GM18909 (cell line): ENCODE measurements at regions not wholly inside any gene's neighbourhood (a gene's known extent, or its start where the extent isn't known, plus 50 kb on each side); places are given as distances from the start of the nearest gene placed in this dataset.

Source experiments
- ATAC-seq: cut with Tn5 transposase; IDR thresholded peaks from one replicate; pipeline ENCODE4 v1.9.1; 2021; ENCODE audit warnings: mild to moderate bottlenecking; ENCODE audit not compliant: unreplicated experiment, poor library complexity

DNA sequence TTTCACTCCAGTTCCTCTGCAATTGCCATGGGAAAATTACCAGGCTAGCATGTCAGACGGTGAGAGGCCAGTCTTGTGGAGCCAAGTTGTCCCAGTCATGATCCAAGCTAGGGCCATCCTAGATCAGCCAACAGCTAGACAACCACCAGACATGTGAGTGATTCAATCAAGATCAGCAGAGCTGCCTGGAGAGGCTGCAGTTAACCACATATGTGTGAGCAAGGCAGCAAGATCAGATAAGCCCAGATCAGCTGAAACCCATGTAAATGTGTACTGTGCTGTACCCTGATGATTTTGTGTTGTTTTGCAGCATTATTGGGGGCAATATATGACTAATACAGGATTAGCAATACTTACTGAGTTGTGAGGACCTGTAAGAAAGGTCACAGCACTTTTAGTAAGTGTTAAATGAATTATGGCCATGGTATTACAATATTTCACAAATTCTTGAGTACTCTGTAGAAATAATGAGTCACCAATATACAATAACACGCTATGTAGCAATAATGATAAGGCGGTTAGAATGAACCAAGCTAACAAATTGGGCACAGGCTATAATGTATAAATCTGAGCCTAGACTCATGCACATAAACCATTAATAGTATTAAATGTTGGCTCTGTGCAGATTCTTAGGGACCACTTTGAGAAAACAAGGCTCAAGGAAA, 91.4 kb downstream of the SUDS3 start:
- ATAC-seq = no peak

GRCh38 chr12:118472940-118473339, 96.6 kb downstream of the SUDS3 start:
- no peak for ATAC-seq

DNA sequence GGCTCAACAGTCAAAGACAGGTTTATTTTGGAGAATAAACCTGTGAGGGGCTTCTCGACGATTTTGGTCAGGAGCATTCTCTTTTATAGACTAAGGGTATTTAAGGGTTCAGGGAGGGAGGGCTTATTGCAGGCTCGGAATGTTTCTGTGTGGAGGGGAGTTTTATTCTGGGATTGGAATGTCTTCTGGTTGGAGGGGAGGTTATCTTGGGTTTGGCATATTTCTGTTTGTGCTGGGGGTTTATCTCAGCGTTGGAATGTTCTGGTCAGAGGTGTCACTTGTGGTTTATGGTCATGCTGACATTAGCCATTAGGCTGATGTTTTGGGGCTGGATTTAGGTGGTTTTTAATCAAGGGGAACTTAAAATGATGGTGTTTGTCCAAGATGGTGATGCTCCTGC, 103.9 kb downstream of the SUDS3 start:
- ATAC-seq = no peak

DNA sequence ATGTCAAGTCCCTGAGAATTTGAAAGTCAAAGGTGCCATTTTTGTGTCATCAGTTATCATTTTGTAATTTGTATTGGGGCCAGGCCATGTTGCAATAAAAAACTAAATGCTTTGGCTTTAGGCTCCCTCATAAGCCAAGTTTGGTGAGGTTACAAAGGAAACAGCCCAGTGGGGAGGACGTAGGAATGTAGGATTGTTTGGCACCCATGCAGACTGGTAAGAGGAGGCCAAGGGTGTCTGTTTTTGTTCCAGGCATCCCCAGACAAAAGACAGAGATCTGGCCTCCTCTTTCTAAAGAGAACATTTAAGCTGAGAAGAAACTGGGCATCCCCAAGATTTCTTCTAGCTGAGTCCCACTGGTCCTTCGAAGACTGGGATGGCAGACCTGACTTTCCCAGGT, 111.7 kb downstream of the SUDS3 start:
- no peak for ATAC-seq

DNA sequence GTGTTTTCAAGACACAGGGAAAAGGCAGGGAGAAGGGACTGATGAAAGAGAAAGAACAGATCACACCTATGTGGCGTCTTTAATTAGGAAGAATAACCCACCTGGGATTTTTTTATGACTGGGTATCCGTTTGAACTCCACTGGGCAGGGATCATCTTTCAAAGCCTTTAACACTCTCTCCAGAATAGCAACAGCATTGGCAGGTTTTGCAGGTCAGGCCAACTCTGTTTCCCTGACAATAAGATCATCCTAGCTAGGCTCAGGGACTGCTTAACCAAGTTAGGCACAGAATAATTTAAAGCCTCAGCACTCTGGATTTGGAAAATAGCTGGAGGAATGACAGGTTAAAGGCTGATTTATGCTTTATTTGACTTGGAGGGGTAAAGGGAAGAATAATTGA, 117.6 kb downstream of the SUDS3 start:
- ATAC-seq = no peak

- no peak for ATAC-seq
Measured at GRCh38 chr12:118494776-118495175, 118.4 kb downstream of the SUDS3 start.

- no peak for ATAC-seq
Measured at GRCh38 chr12:118495296-118495695, 118.9 kb downstream of the SUDS3 start.

DNA sequence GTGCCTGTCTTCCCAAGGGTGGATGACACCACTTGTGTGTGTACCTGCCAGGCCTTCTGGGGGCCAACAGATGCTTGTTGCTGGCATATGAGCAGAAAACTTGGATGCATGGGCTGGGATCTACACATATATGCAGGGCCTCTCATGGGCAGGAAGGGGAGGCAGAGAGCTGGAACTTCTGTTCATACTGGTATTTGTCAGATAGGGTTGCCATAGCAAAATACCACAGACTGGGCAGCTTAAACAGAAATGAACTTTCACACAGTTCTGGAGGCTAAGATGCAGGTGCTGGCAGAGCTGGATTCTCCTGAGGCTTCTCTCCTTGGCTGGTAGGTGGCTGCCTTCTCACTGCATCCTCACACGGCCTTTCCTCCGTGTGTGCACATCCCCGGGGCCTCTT, 121.8 kb downstream of the SUDS3 start:
- no peak for ATAC-seq

DNA sequence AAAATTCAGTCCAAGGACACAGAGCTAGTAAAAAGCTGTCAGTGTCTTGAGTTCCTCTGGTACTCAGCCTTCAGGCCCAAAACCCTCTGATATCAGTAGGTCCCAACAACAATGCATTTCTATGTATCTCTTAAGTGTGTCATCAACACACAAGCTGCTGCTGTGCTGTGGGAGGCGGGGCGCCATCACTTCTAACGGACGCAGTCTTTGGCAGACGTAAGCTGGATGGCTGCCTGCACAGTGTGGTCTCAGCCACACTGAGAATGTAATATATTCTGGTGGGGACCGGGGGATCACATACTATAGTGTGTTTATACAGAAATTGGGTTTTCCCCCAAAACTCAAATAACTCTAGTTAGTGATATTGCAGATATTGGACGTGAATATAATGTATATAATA, 123.9 kb downstream of the SUDS3 start:
- no peak for ATAC-seq

DNA sequence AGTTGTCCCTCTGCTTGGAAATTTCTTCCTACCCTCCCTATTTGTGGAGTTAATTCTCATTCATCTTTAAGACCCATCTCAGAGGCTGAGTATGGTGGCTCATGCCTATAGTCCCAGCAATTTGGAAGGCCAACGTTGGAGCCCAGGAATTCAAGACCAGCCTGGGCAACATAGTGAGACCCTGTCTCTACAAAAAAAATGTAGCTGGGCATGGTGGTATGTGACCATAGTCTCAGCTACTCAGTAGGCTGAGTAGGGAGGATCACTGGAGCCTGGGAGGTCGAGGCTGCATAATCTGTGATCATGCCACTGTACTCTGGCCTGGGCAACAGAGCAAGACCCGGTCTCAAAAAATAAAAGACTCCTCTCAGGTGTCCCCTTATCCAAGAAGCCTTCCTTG, 125.1 kb downstream of the SUDS3 start:
- ATAC-seq = no peak

DNA sequence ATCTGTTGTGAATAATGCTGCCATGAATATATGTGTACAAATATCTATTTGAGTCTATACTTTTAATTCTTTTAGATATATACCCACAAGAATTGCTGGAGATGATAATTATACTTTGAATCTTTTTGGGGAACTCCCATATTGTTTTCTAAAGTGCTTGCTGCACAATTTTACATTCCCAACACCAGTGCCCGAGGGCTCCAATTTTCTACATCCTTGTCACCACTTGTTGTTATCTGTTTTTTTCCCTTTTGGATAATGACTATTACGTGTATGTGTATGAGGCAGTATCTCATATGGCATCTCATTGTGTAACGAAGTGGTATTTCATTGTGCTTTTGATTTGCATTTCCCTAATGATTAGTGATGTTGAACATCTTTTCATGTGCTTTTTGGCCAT, 127.1 kb downstream of the SUDS3 start:
- no peak for ATAC-seq

GRCh38 chr12:118512669-118513068, 136.3 kb downstream of the SUDS3 start:
- no peak for ATAC-seq

- no peak for ATAC-seq
Measured at GRCh38 chr12:118513611-118514010, 137.3 kb downstream of the SUDS3 start.

DNA sequence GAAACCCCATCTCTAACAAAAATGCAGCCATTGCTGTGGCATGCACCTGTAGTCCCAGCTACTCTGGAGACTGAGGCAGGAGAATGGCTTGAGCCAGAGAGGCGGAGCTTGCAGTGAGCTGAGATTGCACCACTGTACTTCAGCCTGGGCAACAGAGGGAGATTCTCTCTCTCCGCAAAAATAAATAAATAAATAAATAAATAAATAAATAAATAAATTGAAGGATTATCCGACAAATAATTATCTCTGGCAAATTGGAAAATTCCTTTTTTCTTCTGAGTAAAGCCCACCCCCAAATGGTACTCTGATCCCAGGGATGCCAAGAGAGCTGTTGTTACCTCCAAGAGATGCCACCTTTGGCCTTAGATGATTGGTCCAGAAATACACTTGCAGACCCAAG, 137.9 kb downstream of the SUDS3 start:
- no peak for ATAC-seq

- no peak for ATAC-seq
Measured at GRCh38 chr12:118520214-118521035, 144.1 kb downstream of the SUDS3 start.

DNA sequence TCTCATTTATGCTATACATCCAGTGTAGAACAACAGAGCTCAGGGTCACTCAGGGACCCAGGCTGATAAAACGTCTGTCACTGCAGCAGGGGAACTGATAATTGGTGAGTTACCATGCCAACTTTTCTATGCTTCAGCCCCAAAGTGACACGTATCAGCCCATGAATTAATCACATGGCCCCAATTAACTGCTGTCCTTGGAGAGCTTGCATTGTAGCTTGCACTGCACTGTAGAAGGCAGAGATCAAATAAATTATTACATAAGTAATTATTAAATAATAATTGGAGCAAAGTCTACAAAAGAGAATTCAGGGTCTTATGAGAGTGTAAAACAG, 144.6 kb downstream of the SUDS3 start:
- no peak for ATAC-seq

GRCh38 chr12:118524446-118524845, 148.1 kb downstream of the SUDS3 start:
- no peak for ATAC-seq

GRCh38 chr12:118525216-118525615, 148.9 kb downstream of the SUDS3 start:
- ATAC-seq = no peak

- ATAC-seq = no peak
Measured at GRCh38 chr12:118526255-118527095, 150.1 kb downstream of the SUDS3 start.

DNA sequence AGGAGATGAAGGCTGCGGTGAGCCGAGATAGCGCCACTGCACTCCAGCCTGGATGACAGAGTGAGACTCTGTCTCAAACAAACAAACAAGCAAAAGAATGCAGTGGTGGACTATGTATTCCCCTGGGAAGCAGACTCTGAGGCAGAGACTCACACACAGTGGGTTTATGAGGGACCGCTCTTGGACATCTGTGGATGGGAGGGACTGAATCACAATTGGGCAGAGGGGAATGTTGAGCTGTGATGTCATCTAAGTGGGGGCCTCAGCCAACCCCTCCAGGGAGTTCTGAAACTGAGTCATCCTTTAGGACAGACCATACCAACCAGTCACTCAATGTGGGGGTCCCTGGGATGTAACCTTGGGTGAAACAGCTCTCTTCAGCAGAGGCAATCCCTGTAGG, 151.0 kb downstream of the SUDS3 start:
- no peak for ATAC-seq

- no peak for ATAC-seq
Measured at GRCh38 chr12:118528625-118529024, 152.3 kb downstream of the SUDS3 start.
